ENCODE measurements at regions not wholly inside any gene's neighbourhood (a gene's known extent, or its start where the extent isn't known, plus 50 kb on each side); places are given as distances from the start of the nearest gene placed in this dataset.

DNA sequence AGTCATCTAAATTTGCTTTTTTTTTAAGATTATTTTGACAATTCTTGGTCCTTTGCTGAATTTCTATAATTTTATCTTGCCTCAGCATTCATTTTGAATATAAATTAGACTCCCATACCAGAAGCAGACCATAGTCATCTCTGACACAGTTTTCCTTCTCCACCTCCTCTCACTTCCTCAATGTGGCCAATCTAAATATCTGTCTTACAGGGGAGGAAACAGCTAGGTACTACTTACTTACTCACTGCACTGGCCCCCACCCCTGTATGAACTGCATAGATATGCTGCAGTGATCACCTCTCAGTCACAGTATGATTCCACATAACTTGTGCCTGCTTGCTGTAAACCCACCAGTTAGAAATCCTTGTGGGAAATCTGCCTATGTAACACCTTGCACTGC, 665.6 kb downstream of the FGF9 start:
- TF ChIP-seq, protein P1, sequence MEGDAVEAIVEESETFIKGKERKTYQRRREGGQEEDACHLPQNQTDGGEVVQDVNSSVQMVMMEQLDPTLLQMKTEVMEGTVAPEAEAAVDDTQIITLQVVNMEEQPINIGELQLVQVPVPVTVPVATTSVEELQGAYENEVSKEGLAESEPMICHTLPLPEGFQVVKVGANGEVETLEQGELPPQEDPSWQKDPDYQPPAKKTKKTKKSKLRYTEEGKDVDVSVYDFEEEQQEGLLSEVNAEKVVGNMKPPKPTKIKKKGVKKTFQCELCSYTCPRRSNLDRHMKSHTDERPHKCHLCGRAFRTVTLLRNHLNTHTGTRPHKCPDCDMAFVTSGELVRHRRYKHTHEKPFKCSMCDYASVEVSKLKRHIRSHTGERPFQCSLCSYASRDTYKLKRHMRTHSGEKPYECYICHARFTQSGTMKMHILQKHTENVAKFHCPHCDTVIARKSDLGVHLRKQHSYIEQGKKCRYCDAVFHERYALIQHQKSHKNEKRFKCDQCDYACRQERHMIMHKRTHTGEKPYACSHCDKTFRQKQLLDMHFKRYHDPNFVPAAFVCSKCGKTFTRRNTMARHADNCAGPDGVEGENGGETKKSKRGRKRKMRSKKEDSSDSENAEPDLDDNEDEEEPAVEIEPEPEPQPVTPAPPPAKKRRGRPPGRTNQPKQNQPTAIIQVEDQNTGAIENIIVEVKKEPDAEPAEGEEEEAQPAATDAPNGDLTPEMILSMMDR (conservative IDR thresholded peaks at IDR 0.05; ENCODE audit: low read depth, low read length) = no peak
- TF ChIP-seq EZH2phosphoT487 (IDR thresholded peaks at IDR 0.05; ENCODE audit: borderline replicate concordance, low read length) = no peak
